KMS-11 (cell line): ENCODE measurements at regions not wholly inside any gene's neighbourhood (a gene's known extent, or its start where the extent isn't known, plus 50 kb on each side); places are given as distances from the start of the nearest gene placed in this dataset.

Experiments used
- H2AFZ ChIP-seq: fragments of 200-600 bp; sonication (generic); 2 replicates; pipeline ENCODE4 v1.6.1; 2016; ENCODE audit warnings: antibody characterized with exemption, mixed run types, low read depth
- H3K27ac ChIP-seq: fragments of 200-600 bp; sonication (generic); 2 replicates; pipeline ENCODE4 v1.6.1; 2016; ENCODE audit warnings: mild to moderate bottlenecking, mixed run types
- H3K27me3 ChIP-seq: fragments of 200-600 bp; sonication (generic); 2 replicates; pipeline ENCODE4 v1.6.1; 2017; ENCODE audit warnings: mild to moderate bottlenecking, low read depth, mixed run types, moderate library complexity; ENCODE audit not compliant: insufficient read depth
- H3K36me3 ChIP-seq: fragments of 200-600 bp; sonication (generic); 2 replicates; pipeline ENCODE4 v1.6.1; 2017; ENCODE audit warnings: mild to moderate bottlenecking, mixed run types; ENCODE audit not compliant: insufficient read depth
- H3K4me1 ChIP-seq: fragments of 200-600 bp; sonication (generic); 2 replicates; pipeline ENCODE4 v1.6.1; 2016; ENCODE audit warnings: mild to moderate bottlenecking, low read depth, mixed run types; ENCODE audit not compliant: poor library complexity, severe bottlenecking
- H3K4me2 ChIP-seq: fragments of 200-600 bp; sonication (generic); 2 replicates; pipeline ENCODE4 v1.7.0; 2016; ENCODE audit warnings: mild to moderate bottlenecking, mixed run types
- H3K4me3 ChIP-seq: fragments of 200-600 bp; sonication (generic); IDR thresholded peaks from 2 replicates; pipeline ENCODE4 v1.6.1; 2017; ENCODE audit warnings: low read depth, low read length, mixed read lengths; ENCODE audit not compliant: insufficient read depth
- H3K79me2 ChIP-seq: fragments of 200-600 bp; sonication (generic); 2 replicates; pipeline ENCODE4 v1.6.1; 2016; ENCODE audit warnings: low read depth, mixed run types; ENCODE audit not compliant: insufficient read depth
- H3K9ac ChIP-seq: fragments of 200-600 bp; sonication (generic); 2 replicates; pipeline ENCODE4 v1.6.1; 2016; ENCODE audit warnings: mild to moderate bottlenecking, mixed run types
- H4K20me1 ChIP-seq: fragments of 200-600 bp; sonication (generic); 2 replicates; pipeline ENCODE4 v1.6.1; 2016; ENCODE audit warnings: mild to moderate bottlenecking, mixed run types; ENCODE audit not compliant: insufficient read depth
- CTCF ChIP-seq: fragments of 200-600 bp; sonication (generic); conservative IDR thresholded peaks from 2 replicates; pipeline ENCODE4 v1.6.1; 2017; ENCODE audit warnings: low read depth, mild to moderate bottlenecking, antibody characterized with exemption, low read length, moderate library complexity, mixed read lengths

- TF ChIP-seq CTCF: no peak
- no peak overlapping the region for H3K9ac ChIP-seq
- H4K20me1 ChIP-seq: no peaks in the 10 kb centered on the region
- H3K4me1 ChIP-seq: no peaks in the 10 kb centered on the region
- no peaks in the 10 kb centered on the region for H3K36me3 ChIP-seq
- H3K79me2 ChIP-seq: no peaks in the 10 kb centered on the region
- no peak overlapping the region for H3K4me3 ChIP-seq
- H3K27ac ChIP-seq: no peak overlapping the region
- H3K27me3 ChIP-seq: no peaks in the 10 kb centered on the region
- no peak overlapping the region for H2AFZ ChIP-seq
- no peak overlapping the region for H3K4me2 ChIP-seq
These were observed 180.3 kb downstream of the CMPK2 start for GRCh38 chr2:6685447-6685846.

- H3K9ac ChIP-seq: no peak overlapping the region
- H3K79me2 ChIP-seq: no peaks in the 10 kb centered on the region
- no peaks in the 10 kb centered on the region for H3K36me3 ChIP-seq
- H3K27me3 ChIP-seq: no peaks in the 10 kb centered on the region
- no peak overlapping the region for H3K4me3 ChIP-seq
- no peaks in the 10 kb centered on the region for H4K20me1 ChIP-seq
- no peak for TF ChIP-seq CTCF
- H3K27ac ChIP-seq: no peak overlapping the region
- no peak overlapping the region for H2AFZ ChIP-seq
- no peak overlapping the region for H3K4me2 ChIP-seq
- no peaks in the 10 kb centered on the region for H3K4me1 ChIP-seq
These were observed 173.7 kb downstream of the CMPK2 start for GRCh38 chr2:6692056-6692455.

GRCh38 chr2:6692819-6693218 is 172.9 kb downstream of the CMPK2 start:
- no peak for TF ChIP-seq CTCF
- no peak overlapping the region for H3K4me2 ChIP-seq
- no peaks in the 10 kb centered on the region for H4K20me1 ChIP-seq
- no peaks in the 10 kb centered on the region for H3K27me3 ChIP-seq
- no peak overlapping the region for H3K4me3 ChIP-seq
- no peaks in the 10 kb centered on the region for H3K36me3 ChIP-seq
- no peak overlapping the region for H3K27ac ChIP-seq
- H3K4me1 ChIP-seq: no peaks in the 10 kb centered on the region
- no peak overlapping the region for H2AFZ ChIP-seq
- no peaks in the 10 kb centered on the region for H3K79me2 ChIP-seq
- no peak overlapping the region for H3K9ac ChIP-seq

GRCh38 chr2:6694555-6694954 is 171.2 kb downstream of the CMPK2 start:
- Histone ChIP-seq H3K27ac (no peak overlapping the region), H3K79me2 (no peaks in the 10 kb centered on the region), H3K36me3 (no peaks in the 10 kb centered on the region), H3K27me3 (no peaks in the 10 kb centered on the region), H4K20me1 (no peaks in the 10 kb centered on the region), H3K9ac (no peak overlapping the region), H3K4me2 (no peak overlapping the region), H2AFZ (no peak overlapping the region), H3K4me1 (no peaks in the 10 kb centered on the region), H3K4me3 (no peak overlapping the region)
- no peak for TF ChIP-seq CTCF

- H3K27me3 ChIP-seq: no peaks in the 10 kb centered on the region
- H3K4me1 ChIP-seq: no peaks in the 10 kb centered on the region
- H3K27ac ChIP-seq: no peak overlapping the region
- no peaks in the 10 kb centered on the region for H3K36me3 ChIP-seq
- H3K4me3 ChIP-seq: no peak overlapping the region
- no peak for TF ChIP-seq CTCF
- no peak overlapping the region for H3K9ac ChIP-seq
- no peaks in the 10 kb centered on the region for H4K20me1 ChIP-seq
- H2AFZ ChIP-seq: no peak overlapping the region
- H3K79me2 ChIP-seq: no peaks in the 10 kb centered on the region
- no peak overlapping the region for H3K4me2 ChIP-seq
These were observed 165.4 kb downstream of the CMPK2 start for GRCh38 chr2:6700335-6700734.
